ENCODE measurements at regions not wholly inside any gene's neighbourhood (a gene's known extent, or its start where the extent isn't known, plus 50 kb on each side); places are given as distances from the start of the nearest gene placed in this dataset.

- Histone ChIP-seq H3K4me3 (ENCODE audit: insufficient read depth, low read depth, low read length) (no peak overlapping the region), H4K8ac (ENCODE audit: low read depth in 2 of 2, low read length in 2 of 2) (no peak overlapping the region), H2BK20ac (ENCODE audit: low read depth, low read length) (no peak overlapping the region), H3K9ac (ENCODE audit: low read depth, low read length) (no peak overlapping the region), H3K4ac (ENCODE audit: low read depth, low read length) (no peak overlapping the region), H3K4me2 (ENCODE audit: low read depth, low read length) (no peak overlapping the region), H4K91ac (ENCODE audit: insufficient read depth, low read depth, low read length) (no peak overlapping the region), H3K4me1 (ENCODE audit: control insufficient read depth, insufficient read depth, low read length) (no peaks in the 10 kb centered on the region), H3K14ac (replicated peaks; ENCODE audit: low read depth, low read length) (no peak overlapping the region), H3K9me3 (ENCODE audit: control insufficient read depth, insufficient read depth, low read length) (no peaks in the 10 kb centered on the region), H4K5ac (ENCODE audit: low read depth, low read length) (no peak overlapping the region), H2BK5ac (ENCODE audit: low read depth, low read length, poor library complexity, severe bottlenecking) (no peak overlapping the region), H4K20me1 (ENCODE audit: insufficient read depth, low read length) (no peaks in the 10 kb centered on the region), H3K27ac (ENCODE audit: insufficient read depth, low read length) (no peak overlapping the region), H3K18ac (ENCODE audit: low read depth, low read length) (no peak overlapping the region), H2BK15ac (ENCODE audit: low read depth, low read length) (no peak overlapping the region), H2AK9ac (replicated peaks; ENCODE audit: low read depth, low read length, poor library complexity) (no peak overlapping the region), H2BK120ac (ENCODE audit: low read depth, low read length) (no peak overlapping the region), H2AFZ (replicated peaks; ENCODE audit: low read length, poor library complexity) (no peak overlapping the region), H3K9me1 (ENCODE audit: insufficient read depth, low read length) (no peaks in the 10 kb centered on the region), H3K36me3 (ENCODE audit: control insufficient read depth, insufficient read depth, low read length) (no peaks in the 10 kb centered on the region), H3K56ac (ENCODE audit: extremely low read depth, insufficient read depth, low read length) (no peak overlapping the region), H3K23ac (ENCODE audit: low read depth, low read length) (no peak overlapping the region), H3K79me1 (ENCODE audit: low read depth in 1 of 2, low read length in 2 of 2) (no peaks in the 10 kb centered on the region), H3K27me3 (ENCODE audit: control insufficient read depth, insufficient read depth, low read length) (peaks cover 2% of the 10 kb centered on the region), H2AK5ac (ENCODE audit: low read depth, low read length) (no peak overlapping the region)
- ChIA-PET CTCF (no interaction called here), POLR2A (ENCODE audit: unreplicated experiment) (no interaction called here)
- no TSS peak for BruUV-seq (replicated peaks)
- dilution Hi-C loops (cut with HindIII; ENCODE audit: low sequenced_read_pairs, unreplicated experiment) = no loop called here
- TF ChIP-seq MAFK (IDR thresholded peaks at IDR 0.05; ENCODE audit: low read depth, low read length) (no peak), POLR2A (IDR thresholded peaks at IDR 0.05; ENCODE audit: low read depth, low read length) (no peak), CEBPB (IDR thresholded peaks at IDR 0.05; ENCODE audit: low read depth, low read length) (no peak), RCOR1 (IDR thresholded peaks at IDR 0.05; ENCODE audit: insufficient replicate concordance, low read length) (no peak), RAD21 (IDR thresholded peaks at IDR 0.05; ENCODE audit: low read length) (no peak)
- 80% methylated on average over 1 of the region's 9 CpGs; no CpG with 5 or more reads in 1 of the 2 experiments for WGBS, 2 experiments (ENCODE audit: extremely low coverage in 2 of 2, insufficient read length in 1 of 2)
- in situ Hi-C loops (cut with MboI; ENCODE audit: low sequenced_read_pairs) = no loop called here
- DNase-seq (no peak), ATAC-seq (ENCODE audit: low read depth) (no peak)
- intact Hi-C loops (cut with micrococcal nuclease) = no loop called here
Measured at GRCh38 chr18:45437366-45437765, 177.9 kb upstream of the SLC14A2 start.

Data from IMR-90 (cell line).